Stimulated activated CD4-positive, alpha-beta T cell treated with anti-CD3 and anti-CD28 coated beads, Interleukin-15, amount 100 ng/mL, for 48 hours (primary cell): ENCODE measurements at regions not wholly inside any gene's neighbourhood (a gene's known extent, or its start where the extent isn't known, plus 50 kb on each side); places are given as distances from the start of the nearest gene placed in this dataset.

Experiments
- DNase-seq, 2 donors: peaks; one replicate each; pipeline ENCODE4 v3.0.0-alpha.2; 2020; ENCODE audit warnings: low read depth in 2 of 2

DNA sequence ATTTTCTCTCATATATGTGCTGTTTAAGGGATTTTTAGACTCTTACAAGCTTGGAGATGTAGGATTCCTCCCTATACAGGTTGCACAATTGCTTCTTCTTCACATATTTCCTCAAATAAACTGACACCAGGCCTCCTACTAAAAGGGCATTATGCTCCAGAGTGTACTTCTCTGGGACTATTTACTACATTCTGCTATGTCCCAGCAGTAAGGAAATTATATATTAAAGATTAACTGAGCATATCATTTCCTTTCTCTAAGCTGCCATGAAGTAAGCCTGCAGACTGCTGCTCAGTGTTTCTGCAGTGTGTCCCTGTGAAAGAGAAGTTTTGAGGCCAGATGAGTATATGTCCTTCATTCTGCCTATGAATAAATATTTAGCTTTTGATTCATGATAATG is 356.9 kb upstream of the NUDT12 start:
- no peak for DNase-seq

GRCh38 chr5:103918668-103919367 is 356.2 kb upstream of the NUDT12 start:
- DNase-seq, result no peak

DNA sequence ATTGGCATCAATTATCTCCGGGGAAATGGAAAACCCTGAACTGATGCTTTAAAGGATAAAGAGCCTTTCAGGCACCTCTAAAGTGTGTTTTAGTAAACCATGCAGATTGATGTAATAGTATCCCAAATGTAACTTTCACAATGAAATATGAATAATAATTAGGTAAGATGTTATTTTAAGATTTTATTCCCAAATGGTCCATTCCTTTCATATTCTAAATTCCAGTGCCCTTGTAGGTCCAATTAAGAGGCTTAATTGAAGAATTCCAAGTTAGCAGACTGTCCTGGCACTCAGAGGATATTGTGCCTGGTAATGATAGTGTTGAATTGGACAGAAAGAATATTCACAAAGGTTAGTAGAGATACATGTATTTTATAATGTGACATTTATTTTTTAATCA is 352.5 kb upstream of the NUDT12 start:
- DNase-seq, result no peak

DNA sequence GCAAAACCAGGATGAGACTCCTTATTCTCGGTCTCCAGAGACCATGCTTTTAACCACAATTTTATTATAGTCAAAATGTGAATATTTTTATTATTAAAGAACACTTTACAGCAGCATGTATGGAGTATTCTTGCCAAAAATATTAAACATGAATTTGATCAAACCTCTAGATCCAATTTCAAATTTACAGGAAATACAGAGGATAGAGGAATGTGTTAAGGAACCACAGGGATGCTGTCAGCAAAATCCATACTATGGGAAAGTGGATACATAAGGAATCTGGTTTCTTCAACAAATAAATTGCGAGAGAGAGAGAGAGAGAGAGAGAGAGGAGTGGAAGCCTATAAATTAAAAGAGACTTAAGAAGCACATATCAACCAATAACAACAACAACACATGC is 348.2 kb upstream of the NUDT12 start:
- DNase-seq, result no peak

DNA sequence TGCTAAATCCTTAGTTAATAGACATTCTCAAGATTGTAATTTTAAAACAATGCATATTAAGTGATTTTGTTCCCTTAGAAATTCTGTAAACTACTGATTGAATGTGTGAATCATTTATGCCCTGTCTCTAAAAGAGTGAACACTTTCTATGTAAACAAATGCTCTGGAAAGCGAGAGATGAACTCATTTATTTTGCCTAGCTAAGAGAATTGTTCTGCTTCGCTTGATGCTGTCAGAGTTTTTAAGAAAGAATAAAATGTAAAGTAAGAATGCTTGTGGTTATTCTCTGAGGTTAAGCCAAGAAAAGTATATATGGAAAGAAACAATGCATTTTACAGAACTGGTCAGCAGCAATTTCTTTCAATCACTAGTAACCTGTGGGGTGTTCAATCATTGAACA is 347.4 kb upstream of the NUDT12 start:
- DNase-seq, result no peak

GRCh38 chr5:103909391-103909790 is 346.8 kb upstream of the NUDT12 start:
- no peak for DNase-seq

- DNase-seq, result no peak
Measured at GRCh38 chr5:103908336-103909080, 345.9 kb upstream of the NUDT12 start.

DNA sequence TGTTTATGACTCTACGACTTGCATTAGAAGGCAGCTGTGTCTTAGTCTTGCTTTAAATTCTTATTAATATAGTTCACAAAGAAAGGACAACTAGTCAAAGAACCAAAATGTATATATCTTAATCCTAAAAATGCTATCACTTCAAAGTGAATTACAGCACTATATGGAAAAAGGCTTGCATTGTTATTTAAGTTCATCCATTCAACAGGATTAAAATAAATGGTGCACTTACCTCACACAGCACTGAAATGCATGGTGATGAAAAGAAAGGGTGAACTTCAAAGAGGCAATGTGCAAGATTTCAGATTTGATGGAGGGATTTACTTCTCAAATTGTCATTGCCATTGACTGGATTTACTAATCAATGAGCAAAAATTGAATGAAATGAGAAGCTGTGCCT is 344.4 kb upstream of the NUDT12 start:
- DNase-seq, result no peak

GRCh38 chr5:103904651-103905050 is 342.1 kb upstream of the NUDT12 start:
- DNase-seq, result no peak

- no peak for DNase-seq
Measured at GRCh38 chr5:103902893-103903292, 340.3 kb upstream of the NUDT12 start.

DNA sequence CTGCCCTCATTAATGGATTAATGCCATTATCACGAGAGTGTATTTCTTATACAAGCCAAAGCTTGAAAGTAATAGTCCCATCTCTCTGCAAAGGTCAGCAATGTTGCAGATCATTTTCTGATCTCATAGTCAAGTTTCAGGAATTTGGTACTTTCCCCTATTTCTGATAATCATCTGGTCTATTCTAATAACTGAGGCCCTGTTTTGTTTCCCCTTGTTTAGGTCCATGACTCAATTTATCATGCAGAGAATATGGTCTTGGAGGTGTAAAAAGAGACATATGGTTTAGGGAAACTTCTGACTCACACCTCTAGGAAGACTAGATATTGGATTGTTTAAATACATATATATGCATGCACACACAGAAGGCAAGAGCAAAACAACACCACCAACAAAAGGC is 339.3 kb upstream of the NUDT12 start:
- no peak for DNase-seq

- no peak for DNase-seq
Measured at GRCh38 chr5:103896593-103896992, 334.0 kb upstream of the NUDT12 start.

DNA sequence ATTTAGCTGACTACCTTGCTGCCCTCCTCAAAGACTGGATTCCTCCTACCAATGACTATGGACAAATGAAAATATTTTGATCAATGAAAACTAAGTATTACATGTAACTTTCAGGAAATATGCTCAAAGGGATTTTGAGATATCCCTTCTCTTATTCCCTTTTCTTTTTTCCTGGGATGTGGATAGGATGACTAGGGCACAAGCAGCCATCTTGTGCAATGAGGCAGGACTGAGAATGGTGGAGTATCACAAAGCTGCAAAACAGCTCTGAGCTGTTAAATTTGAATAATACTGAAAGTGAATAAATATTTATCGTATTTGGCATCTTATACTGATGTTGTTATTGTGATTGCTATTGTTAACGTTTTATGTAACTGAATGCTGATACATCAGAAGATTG is 333.1 kb upstream of the NUDT12 start:
- DNase-seq, result no peak

DNA sequence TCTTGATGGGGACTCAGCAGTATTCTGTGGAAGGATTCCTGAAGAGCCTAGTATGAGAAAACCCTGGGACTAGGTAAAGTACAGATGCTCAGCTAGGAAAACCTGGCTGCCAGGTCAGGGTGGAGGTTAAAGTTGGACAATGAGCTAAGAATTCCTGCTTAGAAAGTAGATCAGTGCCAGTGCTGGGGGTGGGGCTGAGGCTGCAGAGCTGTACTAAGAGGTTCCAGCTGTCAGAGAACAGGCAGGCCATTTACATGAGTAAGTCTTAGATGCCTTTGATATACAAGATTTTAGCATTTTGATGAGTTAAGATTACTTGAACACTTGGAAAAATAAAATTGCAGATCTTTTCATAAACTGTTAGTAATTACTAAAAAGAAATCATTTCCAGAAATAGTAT is 332.3 kb upstream of the NUDT12 start:
- DNase-seq, result no peak

DNA sequence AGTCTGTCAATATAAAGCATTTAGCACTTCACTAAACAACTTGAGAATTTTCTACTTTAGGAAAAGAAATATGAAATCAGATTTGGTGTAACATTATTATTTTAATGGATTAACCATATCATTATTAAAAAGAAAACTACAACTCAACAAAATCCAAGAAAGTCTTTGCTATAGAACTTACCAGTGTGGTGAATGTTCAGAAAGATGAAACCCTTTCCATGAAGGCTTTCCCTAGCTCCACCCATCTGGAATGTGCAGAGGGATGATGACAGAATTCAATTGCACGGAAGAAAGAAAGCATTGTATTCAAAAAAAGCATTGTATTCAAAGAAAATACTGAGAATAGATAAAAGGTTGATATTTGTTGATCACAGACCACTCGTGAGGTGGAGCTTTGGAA is 328.6 kb upstream of the NUDT12 start:
- DNase-seq, result no peak

- no peak for DNase-seq
Measured at GRCh38 chr5:103890313-103890712, 327.7 kb upstream of the NUDT12 start.

DNA sequence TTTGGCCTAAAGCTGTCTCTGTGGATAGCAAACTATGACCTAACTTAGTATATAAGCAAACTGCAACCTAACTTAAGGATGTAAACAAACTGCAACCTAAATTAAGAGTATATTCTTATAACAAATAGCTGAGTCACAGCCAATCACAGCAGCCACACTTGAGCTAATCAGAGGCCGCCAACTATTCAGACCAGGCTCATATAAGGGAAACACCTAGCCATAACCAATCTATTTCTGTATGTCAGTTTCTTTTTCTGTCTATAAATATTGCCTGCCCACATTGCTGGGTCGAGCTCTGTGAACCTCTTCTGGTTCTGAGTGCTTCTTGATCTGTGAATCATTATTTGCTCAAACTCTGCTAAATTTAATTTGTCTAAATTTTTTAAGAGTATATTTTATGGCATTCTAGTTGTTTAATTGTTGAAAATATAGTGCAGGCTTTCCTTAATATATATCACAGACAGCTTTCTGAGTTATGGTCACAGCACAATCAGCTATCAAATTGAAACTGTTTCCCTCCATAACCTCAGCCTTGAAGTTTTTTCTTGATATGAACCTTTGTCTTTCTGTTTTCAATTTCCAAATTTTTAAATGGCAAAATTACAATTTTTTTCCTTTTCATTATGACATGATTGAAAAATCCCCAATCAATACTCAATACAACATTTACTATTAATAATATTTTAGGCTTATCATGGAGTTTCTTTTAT is 327.1 kb upstream of the NUDT12 start:
- no peak for DNase-seq

DNA sequence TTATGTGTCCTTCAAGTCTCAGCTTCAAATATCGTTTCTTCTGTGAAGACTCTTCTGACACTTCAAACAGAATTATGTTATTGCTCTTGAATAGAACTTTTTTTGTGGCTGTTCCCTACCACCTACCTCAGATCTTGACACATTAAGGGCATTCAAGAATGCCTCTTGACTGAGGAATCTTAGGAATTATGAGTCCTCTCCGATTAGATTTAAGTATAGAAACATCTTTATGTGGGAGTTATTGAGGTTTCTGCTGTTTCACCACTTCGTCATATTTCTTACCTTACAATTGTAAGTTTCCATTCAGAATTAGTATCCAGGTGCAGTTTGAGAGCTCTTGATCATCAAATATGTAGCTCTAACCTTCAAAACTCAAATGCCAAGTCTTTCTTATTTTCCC is 324.2 kb upstream of the NUDT12 start:
- no peak for DNase-seq

GRCh38 chr5:103883143-103883542 is 320.6 kb upstream of the NUDT12 start:
- no peak for DNase-seq

DNA sequence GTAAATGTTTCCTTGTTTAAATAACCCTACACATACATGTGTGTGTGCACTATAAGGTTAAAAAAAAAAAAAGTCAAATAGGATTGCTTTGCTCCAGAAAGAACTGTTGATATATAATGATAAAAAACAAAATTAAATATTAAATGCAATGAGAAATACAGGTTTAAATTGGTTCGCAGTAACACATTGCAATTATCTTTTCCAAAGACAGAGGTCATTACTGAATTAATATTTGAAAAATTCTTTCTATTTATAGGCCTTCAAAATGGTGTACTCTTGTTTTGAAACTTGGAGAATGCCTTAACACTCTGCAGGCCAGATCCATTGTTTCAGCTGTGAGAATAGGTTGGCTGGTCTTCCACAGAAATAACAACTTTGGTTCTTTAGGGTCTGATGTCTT is 319.0 kb upstream of the NUDT12 start:
- no peak for DNase-seq

- no peak for DNase-seq
Measured at GRCh38 chr5:103867857-103868598, 305.4 kb upstream of the NUDT12 start.

- DNase-seq, result no peak
Measured at GRCh38 chr5:103866169-103866568, 303.6 kb upstream of the NUDT12 start.
